ENCODE measurements at regions not wholly inside any gene's neighbourhood (a gene's known extent, or its start where the extent isn't known, plus 50 kb on each side); places are given as distances from the start of the nearest gene placed in this dataset.

DNA sequence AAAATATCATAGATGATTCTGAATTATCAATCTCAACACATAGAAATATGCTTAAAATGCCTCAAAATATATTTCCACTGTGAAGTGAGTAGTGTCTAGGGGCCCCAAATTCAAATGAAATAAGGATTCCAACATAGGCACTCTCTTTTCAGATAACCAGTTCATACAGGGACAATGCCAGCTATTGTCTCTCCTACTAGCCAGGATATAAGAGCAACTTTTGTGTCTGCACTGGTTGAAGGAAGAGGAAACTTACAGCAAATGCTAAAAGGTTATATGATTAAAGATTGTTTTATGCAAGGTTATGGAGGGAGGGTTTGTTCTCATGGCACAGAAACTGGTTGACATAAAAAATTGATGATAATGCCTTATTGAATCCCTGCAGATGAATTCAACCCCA lies 579.4 kb upstream of the ALCAM start:
- DNase-seq (ENCODE audit: low read depth in 1 of 2, low spot score in 1 of 2): no peak

DNA sequence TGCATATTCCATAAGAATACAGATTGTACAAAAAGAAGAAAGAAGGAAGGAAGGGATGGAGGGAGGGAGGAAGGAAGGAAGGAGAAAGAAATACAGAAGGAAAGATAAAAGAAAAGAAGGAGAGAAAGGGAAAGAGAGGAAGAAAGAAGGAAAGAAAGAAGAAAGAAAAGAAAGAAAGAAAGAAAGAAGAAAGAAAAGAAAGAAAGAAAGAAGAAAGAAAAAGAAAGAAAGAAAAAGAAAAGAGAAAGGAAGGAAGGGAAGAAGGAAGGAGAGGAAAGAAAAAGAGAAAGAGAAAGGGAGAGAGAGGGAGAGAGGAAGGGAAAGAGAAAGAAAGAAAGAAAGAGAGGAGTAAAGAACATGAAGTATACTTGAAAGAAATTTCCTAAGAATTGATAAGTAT lies 577.9 kb upstream of the ALCAM start:
- DNase-seq (ENCODE audit: low read depth in 1 of 2, low spot score in 1 of 2): no peak

DNA sequence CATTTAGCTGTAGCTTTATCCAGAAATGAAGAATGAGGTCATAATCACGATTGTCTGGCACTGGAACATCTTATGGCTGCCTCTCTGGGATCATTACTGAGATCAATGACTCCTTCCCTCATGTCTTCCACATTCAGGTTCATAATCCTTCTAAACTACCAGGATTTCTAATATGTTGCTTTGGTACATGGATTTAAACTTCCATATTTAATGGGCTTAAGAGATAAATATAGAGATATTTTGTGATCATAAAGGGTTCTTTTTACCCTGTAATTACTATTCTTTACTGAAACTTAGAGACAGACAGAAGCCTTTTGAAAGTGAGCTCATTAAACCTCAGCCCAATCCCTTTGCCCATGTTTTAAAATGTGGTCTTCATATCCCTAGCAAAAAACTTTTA lies 575.4 kb upstream of the ALCAM start:
- DNase-seq (ENCODE audit: low read depth in 1 of 2, low spot score in 1 of 2): no peak

DNA sequence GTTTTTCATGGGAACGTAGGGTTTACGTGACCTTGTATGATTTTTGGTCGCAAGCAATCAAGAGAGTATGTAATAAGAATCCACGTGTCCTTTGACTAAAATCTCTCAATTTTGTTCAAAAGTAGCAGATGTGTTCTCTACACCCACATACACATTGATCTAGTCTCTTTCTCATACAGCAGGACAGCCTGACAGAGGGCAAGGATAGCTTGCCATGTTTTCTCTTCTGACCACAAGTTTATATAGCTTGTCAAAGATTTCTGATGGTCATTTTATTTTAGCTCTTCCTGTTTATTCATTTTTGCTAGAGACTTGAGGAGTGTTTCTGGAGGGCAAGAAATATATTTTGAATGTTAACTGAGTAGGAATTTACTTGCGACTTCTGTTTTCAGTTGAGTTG lies 570.2 kb upstream of the ALCAM start:
- DNase-seq (ENCODE audit: low read depth in 1 of 2, low spot score in 1 of 2): no peak

DNA sequence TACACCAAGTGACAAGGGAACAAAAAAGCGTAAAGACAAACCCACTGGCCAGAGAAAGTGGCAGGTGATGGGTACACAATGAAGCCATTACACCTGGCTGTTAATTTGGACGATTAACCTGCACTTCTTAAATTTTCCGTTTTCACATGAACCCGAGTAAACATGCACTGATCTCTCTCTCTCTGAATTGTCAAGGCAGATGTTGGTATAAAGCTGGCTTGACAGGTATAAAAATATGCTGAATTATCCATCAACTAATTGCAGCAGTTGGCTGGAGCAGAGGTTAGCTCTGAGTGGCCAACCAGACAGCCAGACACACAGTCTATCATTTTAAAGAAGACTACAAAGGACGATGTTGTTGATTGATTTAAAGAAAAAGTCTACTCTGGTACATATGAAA lies 561.7 kb upstream of the ALCAM start:
- DNase-seq (ENCODE audit: low read depth in 1 of 2, low spot score in 1 of 2): no peak

DNA sequence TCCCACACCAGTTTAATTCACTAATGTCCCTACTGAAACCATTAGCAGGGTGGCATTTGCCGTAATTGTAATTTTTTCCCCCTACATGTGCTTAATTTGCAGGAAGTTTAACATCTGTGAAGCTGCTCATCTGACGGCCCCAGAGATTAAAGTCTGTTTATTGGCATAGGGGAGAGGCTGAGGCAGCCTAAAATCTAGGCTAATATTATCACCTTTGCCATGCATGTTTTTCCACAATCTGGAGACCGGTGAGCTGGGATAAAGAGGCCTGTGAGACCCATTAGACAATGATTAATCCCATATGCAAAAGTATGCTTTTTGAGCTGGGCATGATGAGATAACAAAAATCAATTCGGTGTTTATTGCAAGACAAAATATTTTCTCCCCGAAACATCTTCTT lies 561.2 kb upstream of the ALCAM start:
- no peak for DNase-seq (ENCODE audit: low read depth in 1 of 2, low spot score in 1 of 2)

DNA sequence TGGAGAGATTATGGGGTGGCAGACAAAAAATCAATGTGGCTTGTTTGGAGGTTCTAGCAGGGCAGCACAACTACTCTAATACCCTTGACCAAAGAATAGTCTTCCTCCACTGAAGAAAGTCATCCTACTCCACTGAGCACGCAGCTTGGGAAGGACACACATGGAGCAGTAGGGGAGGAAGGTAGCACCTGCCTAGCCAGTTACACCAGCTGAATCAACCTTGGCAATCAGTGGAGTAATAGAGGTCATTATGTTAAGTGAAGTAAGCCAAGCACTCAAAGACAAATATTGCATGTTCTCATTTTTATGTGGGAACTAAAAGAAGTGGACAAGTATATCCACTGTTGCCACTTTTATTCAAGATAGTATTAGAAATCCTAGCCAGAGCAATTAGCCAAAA lies 555.8 kb upstream of the ALCAM start:
- no peak for DNase-seq (ENCODE audit: low read depth in 1 of 2, low spot score in 1 of 2)

DNA sequence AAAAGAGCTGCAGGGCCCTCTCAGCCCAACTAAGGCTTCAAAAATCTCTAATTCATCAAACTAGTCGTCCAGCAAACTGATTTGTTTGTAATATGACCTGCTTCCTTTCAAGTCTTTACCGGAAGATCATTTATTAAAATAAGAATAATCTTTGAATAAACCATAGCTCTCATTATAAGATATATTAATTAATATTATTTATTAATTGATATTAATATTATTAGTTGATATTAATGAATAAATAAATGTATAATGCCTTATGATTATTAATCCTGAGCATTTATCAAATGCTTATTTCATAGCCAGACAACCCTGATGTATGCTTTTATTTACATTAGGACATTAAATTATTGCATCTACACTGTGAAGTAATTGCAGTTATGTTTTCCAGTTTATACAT lies 550.7 kb upstream of the ALCAM start:
- no peak for DNase-seq (ENCODE audit: low read depth in 1 of 2, low spot score in 1 of 2)

DNA sequence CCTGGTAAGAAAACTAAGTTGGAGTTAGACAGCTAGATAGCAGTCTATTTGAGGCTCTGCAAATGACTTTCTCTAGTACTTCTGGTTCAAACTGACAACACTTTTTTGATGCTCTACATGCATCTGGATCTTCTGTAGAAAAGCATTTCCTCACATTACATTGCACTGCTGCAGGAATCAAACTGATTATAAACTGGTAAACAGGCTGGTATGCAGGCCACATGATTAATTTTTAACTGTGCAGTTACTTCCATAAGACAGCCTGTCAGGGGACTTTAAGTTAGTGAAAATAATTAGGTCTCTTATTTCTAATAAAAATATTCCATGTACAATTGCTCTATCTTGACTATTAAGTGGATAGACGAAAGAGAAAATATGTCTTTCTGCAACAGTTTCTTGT lies 550.0 kb upstream of the ALCAM start:
- no peak for DNase-seq (ENCODE audit: low read depth in 1 of 2, low spot score in 1 of 2)

DNA sequence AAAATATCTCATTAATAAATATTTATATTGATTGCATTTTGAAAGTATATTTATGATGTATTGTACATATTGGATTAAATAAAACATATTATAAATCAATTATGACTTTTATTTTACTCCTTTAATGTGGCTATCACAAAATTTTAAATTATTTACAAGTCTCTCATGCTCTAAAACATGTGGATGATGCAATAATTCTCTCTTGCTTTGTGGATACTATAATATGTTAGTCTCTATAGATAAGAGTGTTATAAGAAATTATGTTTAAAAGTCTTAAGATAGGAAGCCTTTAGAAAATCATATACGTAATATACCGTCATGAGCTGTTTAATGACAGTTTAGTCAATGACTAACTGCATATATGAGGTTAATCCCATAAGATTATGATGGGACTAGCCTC lies 547.4 kb upstream of the ALCAM start:
- no peak for DNase-seq (ENCODE audit: low read depth in 1 of 2, low spot score in 1 of 2)

DNA sequence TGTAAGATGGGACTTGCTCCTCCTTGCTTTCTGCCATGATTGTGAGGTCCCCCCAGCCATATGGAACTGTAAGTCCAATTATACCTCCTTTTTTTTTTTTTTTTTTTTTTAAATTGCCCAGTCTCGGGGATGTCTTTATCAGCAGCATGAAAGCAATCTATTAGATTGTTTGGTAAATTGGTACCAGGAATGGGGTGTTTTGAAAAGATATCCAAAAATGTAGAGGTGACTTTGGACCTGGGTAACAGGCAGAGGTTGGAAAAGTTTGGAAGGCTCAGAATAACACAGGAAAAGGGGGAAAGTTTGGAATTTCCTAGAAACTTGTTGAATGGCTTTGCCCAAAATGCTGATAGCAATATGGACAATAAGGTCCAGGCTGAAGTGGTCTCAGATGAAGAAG lies 545.8 kb upstream of the ALCAM start:
- no peak for DNase-seq (ENCODE audit: low read depth in 1 of 2, low spot score in 1 of 2)

DNA sequence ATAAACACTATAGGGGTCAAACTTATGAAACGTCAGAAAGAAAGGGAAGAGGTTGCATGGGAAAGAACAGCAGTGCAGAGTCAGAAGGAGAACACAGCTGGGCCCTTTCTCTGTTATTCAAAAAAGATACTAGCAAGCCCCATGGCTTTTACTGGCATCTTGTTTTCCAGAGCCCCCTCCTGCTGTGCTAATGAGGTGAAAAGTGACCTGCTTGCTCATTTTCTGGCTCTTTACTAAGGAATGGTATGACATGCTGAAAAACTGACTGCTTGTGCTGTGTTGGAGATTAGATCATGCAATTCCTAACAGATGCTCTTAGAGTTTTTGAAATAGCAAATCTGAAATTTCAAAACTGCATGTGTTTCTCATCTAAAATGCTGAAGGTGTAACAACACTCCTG lies 541.6 kb upstream of the ALCAM start:
- no peak for DNase-seq (ENCODE audit: low read depth in 1 of 2, low spot score in 1 of 2)

DNA sequence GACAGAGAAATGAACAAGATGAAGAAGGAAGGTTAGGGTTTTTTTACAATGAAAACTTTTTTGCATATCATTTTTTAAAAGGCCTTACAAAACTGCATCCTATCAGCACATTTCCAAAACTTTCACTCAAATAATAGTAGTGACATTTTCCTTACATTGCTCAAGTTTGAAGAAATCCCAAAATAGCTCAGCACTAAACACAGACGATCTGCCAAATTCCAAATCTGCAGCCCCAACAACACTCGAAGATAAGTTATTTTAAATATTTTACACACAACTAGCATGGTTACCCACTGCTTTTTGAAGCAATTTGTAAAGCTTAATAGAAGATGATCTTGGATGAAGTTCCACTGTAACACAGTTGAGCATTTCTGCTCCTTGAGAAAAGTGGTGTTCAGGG lies 535.6 kb upstream of the ALCAM start:
- no peak for DNase-seq (ENCODE audit: low read depth in 1 of 2, low spot score in 1 of 2)

DNA sequence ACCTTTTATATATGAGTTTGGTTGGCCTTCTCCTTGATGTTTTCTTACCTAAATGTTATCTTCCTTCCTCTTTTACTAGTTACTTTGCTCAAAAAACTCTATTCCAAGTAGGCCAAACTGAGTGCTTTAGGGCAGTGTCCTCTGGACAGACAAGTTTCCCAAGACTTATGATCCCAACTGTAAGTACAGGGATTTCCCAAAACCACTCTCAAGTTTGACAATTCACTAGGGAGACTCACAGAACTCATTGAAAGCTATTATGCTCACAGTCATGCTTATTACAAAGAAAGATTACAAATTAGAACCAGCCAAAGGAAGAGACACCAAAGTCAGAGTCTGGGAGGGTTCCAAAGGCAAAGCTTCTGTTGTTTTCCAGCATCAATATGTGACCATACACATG lies 534.2 kb upstream of the ALCAM start:
- DNase-seq (ENCODE audit: low read depth in 1 of 2, low spot score in 1 of 2): no peak

DNA sequence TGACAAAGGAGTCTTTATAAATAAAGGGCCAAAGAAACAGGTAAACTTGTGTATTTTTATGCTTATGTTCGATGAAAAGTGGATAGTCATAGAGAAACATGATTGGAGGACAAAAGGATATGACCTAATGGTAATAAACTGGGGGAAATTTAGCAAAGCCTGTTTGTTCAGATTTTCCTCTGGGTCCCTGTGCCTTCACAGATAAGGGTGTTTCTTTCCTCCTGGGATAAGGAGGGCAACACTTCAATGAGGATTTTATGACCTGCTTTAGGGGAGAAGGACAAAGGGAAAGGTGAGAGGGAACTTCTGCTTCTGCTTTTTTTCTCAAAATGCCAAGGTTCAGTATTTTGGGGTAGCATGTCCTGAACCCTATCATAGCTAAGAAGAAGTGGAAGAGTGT lies 531.3 kb upstream of the ALCAM start:
- no peak for DNase-seq (ENCODE audit: low read depth in 1 of 2, low spot score in 1 of 2)

DNA sequence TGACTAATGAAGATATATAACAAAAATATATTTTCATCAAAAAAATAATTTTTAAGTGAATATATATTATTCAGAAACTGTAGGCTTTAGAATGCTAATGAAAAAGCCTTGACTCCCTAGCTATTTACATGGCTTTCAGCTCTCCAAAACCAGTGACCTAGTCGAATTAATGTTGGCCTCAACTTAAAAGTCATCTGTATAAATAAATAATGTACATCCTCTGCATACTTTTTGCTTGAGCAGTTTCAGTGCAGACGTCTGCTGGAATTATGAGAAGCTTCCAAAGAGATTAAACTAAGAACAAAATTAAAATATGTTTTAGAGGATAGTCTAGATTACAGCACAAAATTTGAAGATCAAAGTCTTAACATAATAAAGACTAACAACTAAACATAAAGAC lies 520.4 kb upstream of the ALCAM start:
- no peak for DNase-seq (ENCODE audit: low read depth in 1 of 2, low spot score in 1 of 2)

DNA sequence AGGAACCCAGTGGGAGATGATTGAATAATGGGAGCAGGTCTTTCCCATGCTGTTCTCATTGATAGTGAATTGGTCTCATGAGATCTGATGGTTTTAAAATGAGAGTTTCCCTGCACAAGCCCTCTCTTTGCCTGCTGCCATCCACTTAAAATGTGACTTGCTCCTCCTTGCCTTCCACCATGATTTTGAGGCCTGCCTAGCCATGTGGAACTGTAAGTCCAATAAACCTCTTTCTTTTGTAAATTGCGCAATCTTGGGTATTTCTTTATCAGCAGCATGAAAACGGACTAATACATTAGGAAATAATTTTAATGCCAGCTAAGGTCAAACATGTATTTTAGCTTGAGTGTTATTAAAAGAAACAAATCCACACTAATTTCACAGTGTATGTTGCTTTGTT lies 517.6 kb upstream of the ALCAM start:
- DNase-seq (ENCODE audit: low read depth in 1 of 2, low spot score in 1 of 2): no peak

DNA sequence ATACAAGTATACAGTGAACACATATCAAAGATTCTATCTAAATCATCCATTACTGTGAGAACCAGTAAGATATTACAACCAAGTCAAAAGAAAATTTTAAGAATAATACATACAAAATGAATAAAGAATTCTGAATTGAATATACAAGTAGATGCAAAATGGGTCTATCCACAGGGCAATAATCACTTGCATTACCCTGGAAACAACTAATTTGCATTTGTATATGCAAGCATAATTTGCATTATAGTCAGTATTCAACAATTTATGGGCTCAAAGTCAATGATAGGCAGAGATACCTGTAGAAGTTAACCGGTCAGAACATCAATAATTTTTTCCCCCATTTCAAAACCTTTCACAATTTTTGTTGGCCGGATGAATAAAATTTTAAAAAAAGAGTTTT lies 512.2 kb upstream of the ALCAM start:
- DNase-seq (ENCODE audit: low read depth in 1 of 2, low spot score in 1 of 2): no peak

DNA sequence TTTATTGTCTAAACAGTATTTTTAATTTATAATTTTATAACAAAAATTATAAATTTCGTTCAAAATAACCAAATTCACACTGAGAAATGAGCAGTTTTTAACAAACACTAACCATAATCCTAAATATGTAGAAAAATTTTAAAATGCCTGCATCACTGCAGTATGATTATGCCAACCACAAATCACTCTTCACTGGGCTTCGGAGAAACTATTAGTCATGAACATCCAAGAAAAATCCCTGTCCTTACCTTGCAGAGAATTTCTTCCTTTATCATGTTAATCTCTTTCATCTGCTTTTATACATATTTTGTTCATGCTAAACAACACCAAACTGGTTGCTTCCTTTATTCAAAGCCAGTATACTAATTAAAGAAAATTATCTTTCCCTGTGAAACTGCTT lies 511.0 kb upstream of the ALCAM start:
- no peak for DNase-seq (ENCODE audit: low read depth in 1 of 2, low spot score in 1 of 2)

DNA sequence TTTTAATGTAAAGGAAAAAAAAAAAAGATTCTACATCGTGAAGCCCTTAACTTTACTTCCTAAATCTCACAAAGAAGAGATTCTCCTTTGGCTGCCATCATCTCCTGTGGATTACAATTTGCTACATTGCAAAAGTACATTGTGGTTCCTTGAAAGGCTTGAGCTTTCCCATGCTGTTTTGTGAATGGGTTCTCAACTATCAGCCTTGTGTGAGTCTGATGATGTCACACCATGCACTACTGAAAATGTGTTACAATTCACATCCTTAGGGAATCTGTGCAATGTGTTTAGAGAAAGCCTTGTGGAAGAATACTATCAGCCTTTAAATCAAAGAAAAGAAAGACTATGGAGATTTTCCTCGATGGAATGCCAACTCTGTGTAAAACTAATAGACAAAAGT lies 510.0 kb upstream of the ALCAM start:
- no peak for DNase-seq (ENCODE audit: low read depth in 1 of 2, low spot score in 1 of 2)

DNA sequence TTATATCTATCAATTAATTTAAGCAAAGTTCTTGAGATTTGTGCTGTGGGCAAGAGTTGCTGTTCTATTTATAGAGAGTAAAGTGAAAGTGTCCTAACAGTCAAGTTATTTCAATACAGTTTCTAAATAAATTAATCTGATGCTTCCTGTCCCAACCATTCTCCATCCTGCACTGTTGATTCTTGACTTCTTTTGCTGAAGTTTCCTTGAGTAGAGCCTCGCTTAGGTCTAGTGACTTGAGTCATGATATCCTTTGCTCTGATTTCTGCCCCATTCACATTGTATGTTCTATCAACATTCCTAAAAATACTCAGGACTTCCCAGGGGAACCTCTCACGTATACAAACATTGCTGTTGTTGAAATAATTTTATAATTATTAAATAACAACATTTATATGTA lies 498.4 kb upstream of the ALCAM start:
- no peak for DNase-seq (ENCODE audit: low read depth in 1 of 2, low spot score in 1 of 2)

DNA sequence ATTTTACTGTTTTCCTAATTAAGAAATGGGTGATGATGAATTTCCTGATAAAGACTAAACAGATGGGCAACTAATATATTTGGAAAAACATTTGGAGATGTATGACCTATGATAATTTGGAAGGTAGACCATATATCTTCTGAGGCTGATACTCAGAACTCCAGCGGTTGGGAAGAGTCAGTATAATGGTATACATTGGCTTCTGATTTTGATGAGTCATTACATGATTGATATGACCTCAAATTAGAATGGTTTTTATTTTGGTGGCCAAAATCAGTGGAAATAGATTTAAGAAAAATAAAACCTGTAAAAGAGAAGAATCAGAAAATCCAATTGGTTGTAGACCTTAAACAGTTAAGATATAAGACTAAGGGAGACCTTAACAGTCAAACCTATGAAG lies 496.4 kb upstream of the ALCAM start:
- no peak for DNase-seq (ENCODE audit: low read depth in 1 of 2, low spot score in 1 of 2)

DNA sequence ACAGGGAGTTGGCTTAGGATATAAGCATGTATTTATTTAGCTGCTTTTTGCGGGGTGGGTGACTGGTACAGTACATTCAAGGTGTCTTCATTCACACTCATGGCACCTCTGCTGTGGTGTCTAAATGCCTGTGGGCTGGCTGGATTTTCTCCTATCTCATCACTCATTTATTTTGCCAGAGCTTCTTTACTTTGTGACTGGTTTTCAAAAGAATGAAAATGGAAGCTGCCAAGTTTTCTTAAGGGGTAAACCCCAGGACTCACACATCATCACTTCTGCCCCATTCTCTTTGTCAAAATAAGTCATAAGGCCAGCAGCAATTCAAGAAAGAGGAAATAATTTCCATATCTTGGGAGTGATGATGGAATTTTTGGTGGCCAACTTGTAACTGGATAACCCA lies 493.4 kb upstream of the ALCAM start:
- DNase-seq (ENCODE audit: low read depth in 1 of 2, low spot score in 1 of 2): no peak

DNA sequence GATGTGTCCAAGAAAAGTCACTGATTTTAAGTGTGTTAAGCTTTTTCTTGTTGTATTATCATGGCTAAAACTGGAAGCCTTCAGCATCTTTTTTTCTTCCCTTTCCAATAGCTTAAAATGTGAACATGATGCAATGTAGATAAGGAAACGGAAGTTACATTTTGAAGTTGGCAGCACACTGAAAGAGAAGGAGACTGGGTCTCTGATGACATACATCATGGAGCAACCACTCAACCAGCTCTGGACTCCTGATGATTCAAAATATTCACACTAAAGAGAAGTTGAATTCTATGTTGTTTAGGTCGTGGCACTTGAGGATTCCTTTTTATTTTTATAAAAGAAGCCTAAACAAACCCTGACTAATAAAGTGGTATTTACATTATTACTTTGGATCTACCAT lies 488.3 kb upstream of the ALCAM start:
- no peak for DNase-seq (ENCODE audit: low read depth in 1 of 2, low spot score in 1 of 2)

DNA sequence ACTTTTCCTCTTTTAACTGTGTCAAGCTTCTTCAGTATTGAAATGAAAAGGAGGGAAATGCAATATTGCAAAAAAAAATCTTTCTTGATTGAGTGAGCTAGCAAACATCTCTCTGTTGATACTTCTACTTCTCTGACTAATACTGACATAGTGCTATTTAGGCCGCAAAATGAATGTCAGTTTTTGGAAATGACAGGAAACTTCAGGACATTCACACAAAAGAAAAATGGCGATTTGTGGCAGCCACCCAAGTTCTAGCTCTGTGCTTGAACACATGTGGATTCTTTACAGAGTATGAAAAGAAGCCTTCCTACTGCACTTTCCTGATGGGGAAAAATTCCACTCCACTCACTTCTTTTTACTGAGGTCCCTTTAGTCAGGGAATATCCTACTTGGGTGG lies 486.8 kb upstream of the ALCAM start:
- no peak for DNase-seq (ENCODE audit: low read depth in 1 of 2, low spot score in 1 of 2)

Data from stimulated activated CD4-positive, alpha-beta T cell treated with anti-CD3 and anti-CD28 coated beads, Interleukin-15, amount 100 ng/mL, for 1 hour (primary cell).